Bronchial epithelial cell (primary cell): ENCODE measurements at regions not wholly inside any gene's neighbourhood (a gene's known extent, or its start where the extent isn't known, plus 50 kb on each side); places are given as distances from the start of the nearest gene placed in this dataset.
A peak's percentile ranks its signal among the peaks of the same experiment; 100 is the strongest.

Source experiments
- DNase-seq: peaks from one replicate; pipeline ENCODE4 v3.0.0-alpha.2; 2010; ENCODE audit warnings: low read depth
- FAIRE-seq: peaks from 2 replicates; lab custom pipeline; 2011; peaks lifted over from hg19 to GRCh38; lab: Jason Lieb, UNC
- H3K27me3 ChIP-seq: 2 replicates; pipeline ENCODE4 v1.5.1; 2011; ENCODE audit warnings: low read length; ENCODE audit not compliant: control insufficient read depth, insufficient read depth
- H3K36me3 ChIP-seq: 2 replicates; pipeline ENCODE4 v1.5.1; 2011; ENCODE audit warnings: low read length; ENCODE audit not compliant: control insufficient read depth, insufficient read depth
- H3K4me3 ChIP-seq: 2 replicates; pipeline ENCODE4 v1.5.1; 2011; ENCODE audit warnings: mild to moderate bottlenecking, low read depth, low read length, control low read depth
- TF ChIP-seq, protein P1 (sequence below): IDR thresholded peaks from 2 replicates; pipeline ENCODE4 v1.5.1; 2011; ENCODE audit warnings: mild to moderate bottlenecking, moderate library complexity, low read length, control low read depth, inconsistent platforms; ENCODE audit not compliant: insufficient read depth, severe bottlenecking

DNA sequence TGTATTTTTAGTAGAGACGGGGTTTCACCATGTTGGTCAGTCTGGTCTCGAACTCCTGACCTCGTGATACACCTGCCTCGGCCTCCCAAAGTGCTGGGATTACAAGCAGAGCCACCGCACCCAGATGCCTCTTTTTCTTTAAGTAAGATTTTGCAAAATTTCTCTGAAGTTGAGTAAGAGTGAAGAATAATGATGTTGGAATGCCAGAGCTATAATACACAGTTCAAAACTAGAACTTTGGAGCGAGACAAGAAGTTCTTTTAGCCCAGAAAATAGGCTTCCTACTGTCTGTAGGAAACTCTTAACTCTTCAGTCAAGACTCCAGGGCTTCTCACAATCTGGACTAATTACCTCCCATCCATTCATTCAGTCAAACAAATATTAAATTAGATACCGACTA, 51.4 kb downstream of the MARCHF4 start:
- DNase-seq (no peak), FAIRE-seq (no peak)
- Histone ChIP-seq H3K4me3 (no peak overlapping the region), H3K27me3 (no peaks in the 10 kb centered on the region), H3K36me3 (no peaks in the 10 kb centered on the region)
- TF ChIP-seq, protein P1, sequence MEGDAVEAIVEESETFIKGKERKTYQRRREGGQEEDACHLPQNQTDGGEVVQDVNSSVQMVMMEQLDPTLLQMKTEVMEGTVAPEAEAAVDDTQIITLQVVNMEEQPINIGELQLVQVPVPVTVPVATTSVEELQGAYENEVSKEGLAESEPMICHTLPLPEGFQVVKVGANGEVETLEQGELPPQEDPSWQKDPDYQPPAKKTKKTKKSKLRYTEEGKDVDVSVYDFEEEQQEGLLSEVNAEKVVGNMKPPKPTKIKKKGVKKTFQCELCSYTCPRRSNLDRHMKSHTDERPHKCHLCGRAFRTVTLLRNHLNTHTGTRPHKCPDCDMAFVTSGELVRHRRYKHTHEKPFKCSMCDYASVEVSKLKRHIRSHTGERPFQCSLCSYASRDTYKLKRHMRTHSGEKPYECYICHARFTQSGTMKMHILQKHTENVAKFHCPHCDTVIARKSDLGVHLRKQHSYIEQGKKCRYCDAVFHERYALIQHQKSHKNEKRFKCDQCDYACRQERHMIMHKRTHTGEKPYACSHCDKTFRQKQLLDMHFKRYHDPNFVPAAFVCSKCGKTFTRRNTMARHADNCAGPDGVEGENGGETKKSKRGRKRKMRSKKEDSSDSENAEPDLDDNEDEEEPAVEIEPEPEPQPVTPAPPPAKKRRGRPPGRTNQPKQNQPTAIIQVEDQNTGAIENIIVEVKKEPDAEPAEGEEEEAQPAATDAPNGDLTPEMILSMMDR, result no peak

DNA sequence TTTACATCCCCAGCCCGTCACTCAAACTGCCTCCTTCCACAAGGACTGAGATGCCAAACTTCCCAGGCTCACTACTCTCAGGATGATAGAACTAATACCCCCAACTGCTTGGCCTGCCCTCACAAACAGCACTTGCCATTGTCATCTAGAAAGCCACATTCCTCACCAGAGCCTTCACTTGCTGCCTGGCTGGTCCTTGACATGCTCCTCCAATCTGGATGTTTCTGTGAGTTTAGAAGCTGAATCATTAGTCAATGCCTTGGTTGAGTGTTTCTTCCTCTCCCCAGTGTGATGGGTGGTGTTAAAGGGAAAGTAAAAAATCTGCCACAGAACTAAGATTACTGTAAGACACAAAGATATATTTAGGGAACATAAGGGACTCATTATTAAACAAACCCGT, 52.5 kb downstream of the MARCHF4 start:
- Histone ChIP-seq H3K36me3 (no peaks in the 10 kb centered on the region), H3K27me3 (no peaks in the 10 kb centered on the region), H3K4me3 (no peak overlapping the region)
- TF ChIP-seq, protein P1, result no peak
- FAIRE-seq, result no peak
- DNase-seq, result no peak

DNA sequence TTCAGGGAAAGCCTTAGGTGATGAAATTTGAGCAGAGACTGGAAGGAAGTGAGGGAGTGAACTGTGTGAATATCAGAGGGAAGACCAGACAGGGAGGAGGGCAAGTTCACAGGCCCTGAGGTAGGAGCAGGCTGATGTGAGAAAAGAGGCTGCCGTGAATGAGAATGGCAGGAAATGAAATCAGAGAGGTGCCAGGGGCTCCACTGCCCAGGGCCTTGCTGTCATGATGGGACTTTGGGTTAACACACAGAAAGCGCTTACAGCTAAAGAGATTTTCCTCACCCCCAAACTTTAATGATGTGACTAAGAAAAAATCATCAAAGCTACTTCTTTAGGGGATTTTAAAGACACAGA, 53.8 kb downstream of the MARCHF4 start:
- DNase-seq, result no peak
- FAIRE-seq, result no peak
- no peaks in the 10 kb centered on the region for H3K36me3 ChIP-seq
- H3K4me3 ChIP-seq, result no peak overlapping the region
- no peaks in the 10 kb centered on the region for H3K27me3 ChIP-seq
- TF ChIP-seq, protein P1, result no peak

DNA sequence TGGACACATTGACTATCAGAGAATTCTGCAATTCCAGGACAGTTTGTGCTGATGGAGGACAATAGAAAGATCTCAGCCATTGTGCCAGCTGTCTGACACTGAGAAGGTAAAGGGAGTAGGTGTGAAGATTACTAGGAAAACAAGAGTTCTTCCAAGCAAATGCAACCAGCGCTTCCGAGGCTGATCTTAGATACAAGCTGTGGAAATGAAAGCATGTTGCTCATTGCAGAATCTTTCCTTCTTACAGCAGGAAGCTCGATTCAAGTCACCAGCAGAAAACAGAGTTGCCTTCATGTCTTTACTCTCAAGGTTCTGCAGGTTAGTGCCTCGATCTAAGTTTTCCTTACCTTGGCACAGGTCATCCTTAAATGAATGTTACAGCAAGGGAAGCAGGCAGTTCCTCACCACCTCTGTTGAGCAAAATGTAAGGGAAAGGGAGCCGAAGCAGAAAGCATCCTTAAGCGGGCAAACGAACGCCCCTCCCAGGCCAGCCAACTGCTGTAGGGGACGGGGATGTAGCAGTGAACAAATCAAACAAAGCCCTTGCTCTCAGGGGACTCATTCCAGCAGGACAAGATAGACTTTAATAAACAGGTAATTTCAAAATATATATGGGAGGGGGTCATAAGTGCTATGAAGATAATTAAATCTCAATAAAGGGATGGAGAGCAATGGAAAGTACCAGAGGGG, 54.3 kb downstream of the MARCHF4 start:
- TF ChIP-seq, protein P1, result no peak
- no peak for FAIRE-seq
- H3K27me3 ChIP-seq, result no peaks in the 10 kb centered on the region
- H3K36me3 ChIP-seq, result no peaks in the 10 kb centered on the region
- no peak for DNase-seq
- no peak overlapping the region for H3K4me3 ChIP-seq

DNA sequence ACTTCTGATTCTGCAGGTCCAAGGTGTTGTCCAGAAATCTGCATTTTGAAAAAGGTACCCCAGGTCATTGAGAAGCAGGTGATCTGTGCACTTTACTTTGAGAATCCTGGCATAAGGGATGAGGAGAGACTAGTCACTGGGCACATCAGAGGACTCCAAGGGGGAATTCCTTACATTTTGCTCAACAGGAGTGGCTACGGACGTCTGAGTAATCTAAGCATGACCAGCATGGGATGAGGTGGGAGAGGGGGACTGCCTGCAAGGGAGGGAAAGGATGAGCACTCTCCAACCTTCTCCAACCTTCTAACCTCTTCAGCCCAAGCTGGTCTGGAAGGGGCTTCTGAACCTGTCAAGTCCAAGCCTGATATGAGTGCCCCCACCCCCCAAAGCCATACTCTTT, 55.5 kb downstream of the MARCHF4 start:
- DNase-seq (peak; percentile 80), FAIRE-seq (no peak)
- no peaks in the 10 kb centered on the region for H3K27me3 ChIP-seq
- no peak overlapping the region for H3K4me3 ChIP-seq
- TF ChIP-seq, protein P1, result no peak
- no peaks in the 10 kb centered on the region for H3K36me3 ChIP-seq
